ENCODE measurements at regions not wholly inside any gene's neighbourhood (a gene's known extent, or its start where the extent isn't known, plus 50 kb on each side); places are given as distances from the start of the nearest gene placed in this dataset.
"Not testable (repeated sequence)": the region's sequence is repeated elsewhere in the genome, so short reads cannot be mapped to it uniquely, and the experiment has no call there.

DNA sequence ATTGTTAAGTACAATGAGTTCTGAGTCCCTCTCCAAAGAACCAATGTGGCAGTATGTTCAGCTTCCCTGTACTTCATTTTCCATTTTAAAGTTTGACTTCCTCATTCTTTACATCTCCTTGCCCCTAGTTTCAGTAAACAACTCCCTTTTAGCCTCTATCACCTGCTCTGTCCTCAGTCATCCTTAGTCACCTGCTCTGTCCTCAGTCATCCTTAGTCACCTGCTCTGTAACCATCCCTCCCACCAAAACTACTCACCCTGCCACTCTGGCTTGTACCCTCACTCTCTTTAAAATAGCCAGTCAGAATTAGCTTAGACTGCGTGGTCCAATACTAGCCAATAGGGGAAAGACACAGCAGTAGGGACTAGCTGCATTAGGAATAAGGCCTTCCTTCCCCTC lies 259.9 kb upstream of the TBL1XR1 start:
- DNase-seq (ENCODE audit: low spot score): not testable (repeated sequence)

- DNase-seq (ENCODE audit: low spot score): no peak
Observed at GRCh38 chr3:177459401-177459800, 262.1 kb upstream of the TBL1XR1 start.

DNA sequence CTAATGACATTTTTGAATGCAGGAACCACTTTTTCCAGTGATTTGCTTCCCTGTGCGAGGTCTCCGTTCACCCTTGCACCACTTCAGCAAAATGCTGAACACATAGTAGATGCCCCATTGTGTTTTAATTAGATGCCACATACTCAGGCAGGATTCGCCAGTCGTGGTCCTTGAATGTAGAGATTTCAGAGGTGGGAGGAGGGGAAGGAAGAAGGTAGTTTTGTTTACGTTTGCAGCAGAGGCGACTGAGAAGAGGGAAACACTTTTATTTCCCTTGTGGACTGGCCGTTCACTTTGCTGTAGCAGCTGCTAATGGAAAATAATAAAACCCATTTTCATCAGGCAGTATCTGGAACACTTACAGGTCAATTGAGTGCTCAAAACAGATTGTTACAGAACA lies 262.8 kb upstream of the TBL1XR1 start:
- DNase-seq (ENCODE audit: low spot score): no peak

- no peak for DNase-seq (ENCODE audit: low spot score)
Observed at GRCh38 chr3:177461765-177462164, 264.5 kb upstream of the TBL1XR1 start.

GRCh38 chr3:177463341-177463740 lies 266.1 kb upstream of the TBL1XR1 start:
- not testable (repeated sequence) for DNase-seq (ENCODE audit: low spot score)

- DNase-seq (ENCODE audit: low spot score): no peak
Observed at GRCh38 chr3:177463863-177464262, 266.6 kb upstream of the TBL1XR1 start.

- DNase-seq (ENCODE audit: low spot score): no peak
Observed at GRCh38 chr3:177464392-177465256, 267.3 kb upstream of the TBL1XR1 start.

DNA sequence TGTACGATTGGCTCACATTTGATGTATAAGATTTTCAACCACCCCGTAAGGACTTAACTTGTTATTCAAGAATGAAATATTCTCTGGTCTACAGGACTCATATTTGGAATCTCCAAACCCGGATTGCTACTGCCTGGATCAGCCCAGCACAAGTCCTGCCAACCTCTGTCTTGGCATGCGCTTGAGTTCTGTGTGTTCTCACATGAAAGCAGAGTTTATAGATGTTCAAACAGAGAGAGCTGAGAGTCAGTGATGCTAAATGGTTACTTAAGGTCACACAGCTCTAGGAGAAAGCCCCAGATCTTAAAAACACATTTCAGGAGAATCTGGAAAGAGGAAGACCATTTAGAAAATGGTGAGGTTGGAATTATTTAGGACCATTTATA lies 268.0 kb upstream of the TBL1XR1 start:
- DNase-seq (ENCODE audit: low spot score): peak; percentile 56

DNA sequence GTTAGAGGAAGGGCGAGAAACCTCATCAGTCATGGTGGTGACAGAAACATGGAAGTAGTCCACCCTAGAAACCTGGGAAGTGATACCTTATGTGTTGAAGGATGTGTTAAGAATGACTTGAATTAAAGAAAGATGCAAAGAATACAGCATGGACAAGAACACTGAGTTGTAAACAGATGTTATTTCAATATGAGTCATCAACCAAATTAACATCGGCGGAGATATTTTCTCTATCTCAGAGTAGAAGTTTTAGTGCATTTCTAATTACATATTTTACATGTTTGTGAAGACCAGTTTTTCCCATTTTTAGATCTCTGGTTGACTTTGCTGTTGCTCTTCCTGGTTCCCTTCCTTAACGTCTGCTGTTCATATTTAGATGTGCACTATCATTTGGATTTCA lies 268.8 kb upstream of the TBL1XR1 start:
- no peak for DNase-seq (ENCODE audit: low spot score)

- DNase-seq (ENCODE audit: low spot score): not testable (repeated sequence)
Observed at GRCh38 chr3:177466622-177467021, 269.3 kb upstream of the TBL1XR1 start.

GRCh38 chr3:177467247-177467985 lies 270.1 kb upstream of the TBL1XR1 start:
- no peak for DNase-seq (ENCODE audit: low spot score)

GRCh38 chr3:177468331-177468730 lies 271.0 kb upstream of the TBL1XR1 start:
- no peak for DNase-seq (ENCODE audit: low spot score)

DNA sequence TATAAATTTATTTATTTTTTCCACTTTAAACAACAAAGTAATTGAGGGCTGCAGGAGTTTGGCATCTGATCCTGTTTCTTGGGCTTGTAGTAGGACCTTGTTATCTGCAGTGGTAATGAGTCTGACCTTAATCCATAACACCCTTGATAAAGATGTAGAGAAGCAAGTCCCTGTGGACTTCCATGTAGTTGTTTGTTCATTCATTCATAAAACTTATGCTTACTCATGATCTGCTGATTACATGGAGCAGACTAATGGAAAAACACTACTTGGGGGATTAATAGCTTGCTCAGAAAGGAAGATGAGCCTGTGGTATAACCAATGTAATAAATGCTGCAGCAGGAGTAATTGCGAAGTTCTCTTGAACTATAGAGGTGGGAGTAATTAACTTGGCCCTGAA lies 271.5 kb upstream of the TBL1XR1 start:
- DNase-seq (ENCODE audit: low spot score): no peak

DNA sequence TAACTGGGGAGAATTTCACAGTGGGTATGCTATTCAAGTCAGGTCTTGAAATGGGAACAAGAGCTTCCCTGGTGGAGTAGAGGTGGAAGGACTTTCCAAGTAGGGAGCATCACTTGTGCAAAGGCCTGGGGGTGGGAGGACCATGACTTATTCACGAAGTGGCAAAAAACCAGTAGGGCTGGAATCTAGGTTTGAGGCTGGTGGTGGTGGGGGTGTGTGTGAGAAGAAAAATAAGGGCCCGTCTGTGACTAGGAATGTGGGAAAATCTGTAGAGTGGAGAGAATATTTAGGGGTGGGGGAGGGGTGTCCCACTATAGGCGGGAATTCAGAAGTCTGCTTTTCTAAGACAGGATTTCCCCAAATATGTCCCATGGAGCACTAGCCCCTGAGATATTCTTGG lies 271.9 kb upstream of the TBL1XR1 start:
- no peak for DNase-seq (ENCODE audit: low spot score)

GRCh38 chr3:177470197-177470941 lies 273.1 kb upstream of the TBL1XR1 start:
- no peak for DNase-seq (ENCODE audit: low spot score)

GRCh38 chr3:177471733-177472480 lies 274.6 kb upstream of the TBL1XR1 start:
- no peak for DNase-seq (ENCODE audit: low spot score)

GRCh38 chr3:177473184-177473583 lies 275.9 kb upstream of the TBL1XR1 start:
- DNase-seq (ENCODE audit: low spot score): no peak

- no peak for DNase-seq (ENCODE audit: low spot score)
Observed at GRCh38 chr3:177473903-177474302, 276.6 kb upstream of the TBL1XR1 start.

GRCh38 chr3:177474652-177475355 lies 277.5 kb upstream of the TBL1XR1 start:
- DNase-seq (ENCODE audit: low spot score): no peak

DNA sequence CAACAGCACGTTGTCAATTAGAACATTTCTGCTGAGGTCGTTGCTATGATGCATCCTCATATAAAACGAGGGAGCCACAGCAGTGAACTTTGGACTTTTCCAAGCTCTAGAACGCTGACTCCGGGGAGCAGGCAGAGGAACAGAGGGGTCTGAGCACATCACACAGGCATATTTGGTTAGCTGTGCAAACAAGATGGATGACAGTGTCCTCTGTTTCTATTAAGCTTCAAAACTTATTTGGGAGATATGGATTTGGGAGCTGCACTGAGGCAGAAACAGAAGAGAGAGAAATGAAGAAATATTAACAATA lies 278.0 kb upstream of the TBL1XR1 start:
- DNase-seq (ENCODE audit: low spot score): no peak

GRCh38 chr3:177476495-177476894 lies 279.2 kb upstream of the TBL1XR1 start:
- DNase-seq (ENCODE audit: low spot score): no peak
